AG04450 (cell line): ENCODE measurements at regions not wholly inside any gene's neighbourhood (a gene's known extent, or its start where the extent isn't known, plus 50 kb on each side); places are given as distances from the start of the nearest gene placed in this dataset.

ENCODE experiments used
- CTCF ChIA-PET: fragments of 300-600, 350-600 bp; formaldehyde crosslinking; extraction: SDS; loops from one replicate; lab custom pipeline; 2022; ENCODE audit warnings: antibody characterized with exemption, inconsistent platforms; lab: Charles Lee
- POLR2A ChIA-PET: fragments of 350-600 bp; formaldehyde crosslinking; extraction: SDS; loops from one replicate; lab custom pipeline; 2021; ENCODE audit warnings: antibody characterized with exemption, inconsistent platforms; lab: Yijun Ruan, JAX
- DNase-seq: peaks from one replicate; pipeline ENCODE4 v3.0.0-alpha.2; 2011; ENCODE audit warnings: low read depth, low spot score
- H3K27ac ChIP-seq: one replicate; pipeline ENCODE4 v1.5.1; 2012; ENCODE audit warnings: low read depth, low read length, control low read depth
- H3K27me3 ChIP-seq: one replicate; pipeline ENCODE4 v1.6.0; 2012; ENCODE audit warnings: low read length; ENCODE audit not compliant: control insufficient read depth, insufficient read depth
- H3K4me3 ChIP-seq: 2 replicates; pipeline ENCODE4 v1.5.1; 2011; ENCODE audit warnings: mild to moderate bottlenecking, low read depth, low read length, control low read depth
- H3K9me3 ChIP-seq: 2 replicates; pipeline ENCODE4 v1.5.1; 2012; ENCODE audit warnings: low read length; ENCODE audit not compliant: control insufficient read depth, insufficient read depth
- TF ChIP-seq, protein P1 (sequence below): IDR thresholded peaks from 2 replicates; pipeline ENCODE4 v1.5.1; 2011; ENCODE audit warnings: low read depth, low read length, control low read depth, inconsistent platforms

DNA sequence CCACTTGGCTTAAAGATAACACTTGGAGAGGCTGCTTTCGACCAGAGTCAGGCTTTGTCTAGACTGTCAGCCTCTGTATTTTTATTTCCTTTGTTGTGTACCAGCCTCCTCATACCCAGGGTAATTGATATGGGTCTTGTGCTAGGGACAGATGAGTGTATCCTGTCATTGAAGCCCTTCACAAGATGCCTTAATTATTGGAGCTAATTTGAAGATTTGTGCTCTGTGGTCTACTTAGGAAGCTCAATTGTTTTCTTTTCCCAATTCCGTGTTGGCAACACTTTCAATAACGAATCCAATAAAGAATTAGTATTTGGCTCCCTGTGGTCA, 60.5 kb upstream of the DPH6 start:
- ChIA-PET CTCF (no interaction called here), POLR2A (no interaction called here)
- Histone ChIP-seq H3K27me3 (no peaks in the 10 kb centered on the region), H3K4me3 (no peak overlapping the region), H3K27ac (no peak overlapping the region), H3K9me3 (no peaks in the 10 kb centered on the region)
- no peak for DNase-seq
- TF ChIP-seq, protein P1, sequence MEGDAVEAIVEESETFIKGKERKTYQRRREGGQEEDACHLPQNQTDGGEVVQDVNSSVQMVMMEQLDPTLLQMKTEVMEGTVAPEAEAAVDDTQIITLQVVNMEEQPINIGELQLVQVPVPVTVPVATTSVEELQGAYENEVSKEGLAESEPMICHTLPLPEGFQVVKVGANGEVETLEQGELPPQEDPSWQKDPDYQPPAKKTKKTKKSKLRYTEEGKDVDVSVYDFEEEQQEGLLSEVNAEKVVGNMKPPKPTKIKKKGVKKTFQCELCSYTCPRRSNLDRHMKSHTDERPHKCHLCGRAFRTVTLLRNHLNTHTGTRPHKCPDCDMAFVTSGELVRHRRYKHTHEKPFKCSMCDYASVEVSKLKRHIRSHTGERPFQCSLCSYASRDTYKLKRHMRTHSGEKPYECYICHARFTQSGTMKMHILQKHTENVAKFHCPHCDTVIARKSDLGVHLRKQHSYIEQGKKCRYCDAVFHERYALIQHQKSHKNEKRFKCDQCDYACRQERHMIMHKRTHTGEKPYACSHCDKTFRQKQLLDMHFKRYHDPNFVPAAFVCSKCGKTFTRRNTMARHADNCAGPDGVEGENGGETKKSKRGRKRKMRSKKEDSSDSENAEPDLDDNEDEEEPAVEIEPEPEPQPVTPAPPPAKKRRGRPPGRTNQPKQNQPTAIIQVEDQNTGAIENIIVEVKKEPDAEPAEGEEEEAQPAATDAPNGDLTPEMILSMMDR, result no peak

GRCh38 chr15:35616498-35617271, 70.7 kb upstream of the DPH6 start:
- TF ChIP-seq, protein P1, result no peak
- DNase-seq, result no peak

GRCh38 chr15:35618260-35619188, 72.6 kb upstream of the DPH6 start:
- TF ChIP-seq, protein P1, result no peak
- CTCF ChIA-PET, result no interaction called here
- POLR2A ChIA-PET, result no interaction called here
- Histone ChIP-seq H3K27ac (no peak overlapping the region), H3K9me3 (no peaks in the 10 kb centered on the region), H3K27me3 (no peaks in the 10 kb centered on the region), H3K4me3 (no peak overlapping the region)
- no peak for DNase-seq

More at GRCh38 chr15:35616498-35617271, 70.7 kb upstream of the DPH6 start:
- Histone ChIP-seq H3K27me3 (no peaks in the 10 kb centered on the region), H3K4me3 (no peak overlapping the region), H3K27ac (no peak overlapping the region), H3K9me3 (no peaks in the 10 kb centered on the region)
- CTCF ChIA-PET, result interaction anchor here (0.5 to 1.1 kb wide), 2 partner anchors 13 to 172 kb away, joined by 3 read pairs; no protein-coding TSS in a partner anchor
- POLR2A ChIA-PET, result no interaction called here

GRCh38 chr15:35622641-35623340, 76.8 kb upstream of the DPH6 start:
- Histone ChIP-seq H3K9me3 (no peaks in the 10 kb centered on the region), H3K27me3 (no peaks in the 10 kb centered on the region), H3K4me3 (no peak overlapping the region), H3K27ac (no peak overlapping the region)
- ChIA-PET POLR2A (no interaction called here), CTCF (interaction anchor here (1.0 kb wide), 1 partner anchor 129 kb away, joined by 4 read pairs; no protein-coding TSS in a partner anchor)
- TF ChIP-seq, protein P1, result no peak
- no peak for DNase-seq
